Suppressor macrophage treated with lipopolysaccharide for 1 hour (primary cell): ENCODE measurements at regions not wholly inside any gene's neighbourhood (a gene's known extent, or its start where the extent isn't known, plus 50 kb on each side); places are given as distances from the start of the nearest gene placed in this dataset.
A peak's percentile ranks its signal among the peaks of the same experiment; 100 is the strongest.
"Not testable (repeated sequence)": the region's sequence is repeated elsewhere in the genome, so short reads cannot be mapped to it uniquely, and the experiment has no call there.

Experiments used
- DNase-seq, 3 donors: peaks; one replicate each; pipeline ENCODE4 v3.0.0-alpha.2; 2020 to 2022

GRCh38 chr10:33859319-33860022, 525.0 kb upstream of the NRP1 start:
- DNase-seq, result no peak

DNA sequence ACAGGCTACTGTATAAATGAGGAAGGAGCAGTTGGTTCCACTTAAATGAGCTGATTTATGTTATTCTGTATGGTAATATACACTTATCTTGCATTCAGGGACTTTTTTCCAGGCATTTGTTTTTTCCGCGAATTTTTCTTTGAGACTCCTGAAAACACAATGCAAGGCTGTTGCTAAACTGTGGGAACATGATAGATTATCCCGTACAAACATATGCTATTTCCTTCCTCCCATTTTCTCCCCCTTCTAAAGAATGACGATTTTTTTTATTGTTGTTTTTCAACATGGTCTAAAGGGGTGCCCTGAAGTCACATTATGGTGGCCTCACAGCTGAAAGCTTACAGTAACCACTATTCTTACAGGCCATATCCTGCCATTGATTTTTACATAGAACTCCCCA, 523.9 kb upstream of the NRP1 start:
- peak in 1 of 3 donors; percentile 8 for DNase-seq

GRCh38 chr10:33853221-33853620, 518.8 kb upstream of the NRP1 start:
- DNase-seq, result not testable (repeated sequence)

DNA sequence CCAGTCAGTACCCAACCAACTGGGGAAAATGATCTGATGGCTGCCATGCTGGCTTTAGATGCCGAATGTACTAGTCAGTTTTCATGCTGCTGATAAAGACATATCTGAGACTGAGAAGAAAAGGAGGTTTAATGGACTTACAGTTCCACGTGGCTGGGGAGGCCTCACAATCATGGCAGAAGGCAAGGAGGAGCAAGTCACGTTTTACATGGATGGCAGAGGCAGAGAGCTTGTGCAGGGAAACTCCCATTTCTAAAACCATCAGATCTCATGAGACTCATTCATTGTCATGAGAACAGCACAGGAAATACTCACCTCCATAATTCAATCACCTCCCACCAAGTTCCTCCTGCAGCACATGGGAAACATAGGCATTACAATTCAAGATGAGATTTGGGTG, 508.9 kb upstream of the NRP1 start:
- DNase-seq, result no peak

DNA sequence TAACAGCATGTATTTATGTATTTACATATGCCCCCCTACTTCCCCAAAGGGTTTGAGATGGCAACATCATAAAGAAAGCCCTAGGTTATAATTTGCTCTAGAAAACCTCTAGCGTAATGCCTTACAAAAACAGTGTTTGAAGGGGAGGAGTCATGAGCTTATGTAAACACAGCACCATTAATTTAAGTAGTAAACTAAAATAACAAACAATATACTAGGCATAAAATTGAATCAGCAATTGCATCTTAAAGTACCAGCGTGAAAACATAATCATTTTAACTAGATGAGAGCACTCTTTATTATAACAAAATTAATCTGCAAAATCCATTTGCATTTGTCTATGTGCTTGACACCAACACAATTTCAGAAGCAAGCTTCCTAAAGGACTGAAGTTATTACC, 507.2 kb upstream of the NRP1 start:
- no peak for DNase-seq

DNA sequence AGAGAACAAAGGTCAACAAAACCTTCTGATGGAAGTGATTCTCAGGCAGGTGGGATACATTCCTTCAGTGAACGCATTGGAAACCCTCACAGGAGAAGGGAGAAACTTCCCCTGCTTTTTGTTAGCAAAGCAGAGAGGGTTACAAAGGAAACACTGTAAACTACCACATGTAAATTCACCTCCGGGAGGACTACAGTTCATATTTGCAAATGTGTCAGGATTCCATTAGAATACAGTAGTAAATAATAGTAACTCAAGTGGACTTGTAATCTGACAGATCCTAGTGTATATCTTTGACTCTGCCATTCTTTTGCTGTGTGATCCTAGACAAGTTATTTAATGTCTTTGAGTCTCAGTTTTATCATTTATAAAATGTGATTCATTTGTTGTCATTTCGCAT, 504.3 kb upstream of the NRP1 start:
- DNase-seq, result no peak

DNA sequence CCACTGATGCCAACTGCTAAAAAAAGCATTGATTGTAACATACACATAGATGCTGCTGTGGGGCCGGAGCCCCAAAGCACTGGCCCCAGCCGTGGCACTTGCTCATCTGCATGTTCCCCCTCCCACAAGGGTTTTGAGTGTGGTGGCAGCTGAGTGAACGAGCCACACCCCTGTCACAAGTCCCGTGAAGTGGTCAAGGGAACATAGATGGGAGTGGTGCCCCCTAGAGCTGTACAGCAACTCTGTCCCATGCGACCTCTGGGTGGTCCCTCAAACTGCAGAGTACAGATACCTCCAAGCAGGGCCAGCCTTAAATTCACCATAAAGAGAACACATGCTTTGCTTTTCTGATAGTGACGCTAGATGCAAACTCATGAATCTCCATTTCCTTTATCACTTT, 503.3 kb upstream of the NRP1 start:
- no peak for DNase-seq

GRCh38 chr10:33835556-33835955, 501.1 kb upstream of the NRP1 start:
- DNase-seq, result no peak

GRCh38 chr10:33833566-33833965, 499.1 kb upstream of the NRP1 start:
- no peak for DNase-seq

- DNase-seq, result no peak
Observed at GRCh38 chr10:33832124-33832787, 497.8 kb upstream of the NRP1 start.

DNA sequence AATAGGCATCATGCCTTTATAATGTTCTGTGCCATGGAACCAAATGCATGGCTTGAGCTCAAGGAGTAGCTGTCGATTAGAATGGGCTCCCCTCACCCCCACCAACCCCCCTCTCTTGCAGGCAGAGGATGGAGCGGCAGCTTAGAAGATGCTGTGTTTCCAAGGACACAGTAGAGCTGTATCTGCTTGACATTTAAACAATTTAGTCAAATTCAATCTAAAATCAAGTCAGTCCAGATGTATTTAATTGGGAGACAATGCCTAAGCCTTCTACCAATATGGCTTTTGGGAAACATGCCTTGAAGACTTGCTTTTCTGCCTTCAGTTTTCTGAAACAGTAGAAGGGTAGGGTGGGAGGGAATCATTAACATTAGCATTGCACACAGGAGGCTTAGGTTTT, 497.1 kb upstream of the NRP1 start:
- no peak for DNase-seq

DNA sequence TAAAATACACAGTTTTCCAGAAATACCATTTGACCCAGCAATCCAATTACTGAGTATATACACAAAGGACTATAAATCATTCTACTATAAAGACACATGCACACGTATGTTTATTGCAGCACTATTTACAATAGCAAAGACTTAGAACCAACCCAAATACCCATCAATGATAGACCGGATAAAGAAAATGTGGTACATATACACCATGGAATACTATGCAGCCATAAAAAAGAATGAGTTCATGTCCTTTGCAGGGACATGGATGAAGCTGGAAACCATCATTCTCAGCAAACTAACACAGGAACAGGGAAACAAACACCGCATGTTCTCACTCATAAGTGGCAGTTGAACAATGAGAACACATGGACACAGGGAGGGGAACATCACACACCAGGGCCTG, 495.4 kb upstream of the NRP1 start:
- DNase-seq, result not testable (repeated sequence)

DNA sequence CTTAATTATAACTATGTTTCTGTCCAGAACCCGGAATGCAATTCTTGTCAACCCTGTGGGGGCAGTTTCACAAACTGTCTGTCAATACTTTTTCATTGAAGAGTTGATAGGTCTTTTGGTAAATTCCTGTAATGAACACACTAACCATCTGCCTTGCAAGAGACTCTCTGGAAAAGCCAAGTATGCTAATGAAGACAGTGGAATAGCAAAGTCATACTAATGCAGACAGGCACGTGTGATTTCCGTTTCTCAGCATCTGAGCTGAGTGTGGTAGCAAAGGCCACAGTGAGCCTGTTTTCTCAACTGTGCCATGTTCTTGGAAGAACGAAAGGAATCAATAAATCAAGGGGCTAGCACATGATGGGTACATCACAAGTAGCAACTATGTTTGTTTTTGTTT, 494.1 kb upstream of the NRP1 start:
- no peak for DNase-seq

- no peak for DNase-seq
Observed at GRCh38 chr10:33826186-33826585, 491.7 kb upstream of the NRP1 start.

DNA sequence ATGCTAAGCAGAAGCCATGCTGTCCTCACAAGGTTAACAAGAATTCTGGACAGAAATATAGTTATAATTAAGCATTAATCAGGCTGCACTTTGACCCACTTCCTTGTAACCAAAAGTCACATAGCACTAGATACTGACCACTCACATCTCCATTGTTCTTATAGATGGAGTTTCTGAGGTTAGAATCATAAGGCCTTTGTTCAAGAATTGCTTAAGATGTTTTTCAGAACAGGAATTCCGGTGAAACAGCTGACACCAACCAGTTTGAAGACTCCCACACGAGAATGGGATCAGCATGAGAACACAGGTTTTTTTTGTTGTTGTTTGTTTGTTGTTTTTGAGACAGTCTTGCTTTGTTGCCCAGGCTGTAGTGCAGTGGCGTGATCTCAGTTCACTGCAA, 488.3 kb upstream of the NRP1 start:
- no peak for DNase-seq

DNA sequence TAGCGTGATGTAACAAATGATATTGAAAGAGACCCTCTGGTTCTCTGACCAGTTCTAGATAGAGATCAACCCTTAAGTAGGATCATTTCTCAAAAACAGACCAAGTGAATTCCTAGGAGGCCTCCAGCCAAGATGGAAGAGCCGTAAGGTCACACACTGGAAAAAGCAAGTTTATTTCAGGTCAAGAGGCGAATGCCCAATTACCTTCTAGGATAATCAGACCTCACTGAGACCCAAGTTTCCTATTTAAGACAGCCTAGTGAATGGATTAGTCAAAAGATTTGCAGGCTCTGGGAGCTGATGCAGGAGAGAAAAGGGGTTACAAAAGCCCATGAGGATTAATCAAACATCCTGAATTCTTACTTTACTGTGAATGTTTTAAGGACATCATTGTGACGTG, 486.1 kb upstream of the NRP1 start:
- no peak for DNase-seq

DNA sequence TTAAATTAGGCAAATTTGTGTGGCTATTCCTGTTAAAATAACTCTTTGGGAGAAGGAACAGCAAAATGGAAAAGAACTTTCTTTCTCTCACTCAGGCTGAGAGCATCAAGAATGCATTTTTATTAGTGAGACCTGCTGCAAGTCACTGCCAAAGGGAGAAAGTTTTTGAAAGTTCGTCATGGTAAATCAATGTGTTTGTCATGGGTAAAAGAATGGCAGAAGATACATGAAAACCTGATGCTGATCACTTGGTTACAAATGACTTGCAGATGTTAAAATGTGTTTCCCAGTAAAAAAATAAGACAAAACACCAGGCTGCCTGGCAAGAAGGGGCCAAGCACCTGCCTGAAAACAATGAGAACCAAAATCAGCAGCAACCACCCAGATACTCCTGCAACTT, 484.7 kb upstream of the NRP1 start:
- no peak for DNase-seq

DNA sequence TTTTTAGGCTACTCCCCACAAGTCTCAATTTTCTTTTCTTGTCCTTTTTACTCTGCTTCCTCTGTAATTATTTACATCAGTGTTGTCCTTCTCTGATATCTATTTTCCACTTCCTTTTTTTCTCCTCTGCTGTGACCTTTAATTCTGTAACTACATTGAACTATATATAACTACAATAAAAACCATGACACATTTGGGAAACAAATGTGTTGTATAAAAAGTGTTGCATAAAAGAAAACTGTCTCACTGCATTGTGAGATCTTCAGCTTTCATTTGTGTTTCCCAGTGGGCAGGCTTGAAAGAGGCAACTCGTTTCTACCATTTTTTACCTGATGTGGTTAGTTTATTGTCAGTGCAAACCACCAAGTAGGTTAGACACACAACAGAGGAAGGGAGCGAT, 483.9 kb upstream of the NRP1 start:
- peak; percentile 15 to 75 (median 39) for DNase-seq

DNA sequence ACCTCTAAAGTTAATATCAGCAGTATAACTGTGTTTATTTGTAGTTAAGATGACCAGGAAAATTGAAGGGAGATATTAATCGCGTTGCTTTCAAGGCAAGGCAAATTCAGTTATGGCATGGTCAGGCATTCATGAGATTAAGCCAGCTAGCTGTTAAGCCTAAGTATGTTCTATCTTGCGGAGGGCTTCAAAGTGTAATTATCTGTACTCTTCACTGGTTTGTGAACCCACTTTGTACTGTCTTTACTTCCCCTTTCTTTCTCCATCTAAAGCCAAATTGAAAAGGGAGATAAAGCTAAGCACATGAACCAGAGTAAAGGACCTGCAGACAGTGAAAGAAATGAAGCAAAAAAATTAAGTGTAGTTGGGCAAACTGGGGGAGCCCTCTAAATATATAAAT, 483.1 kb upstream of the NRP1 start:
- no peak for DNase-seq

DNA sequence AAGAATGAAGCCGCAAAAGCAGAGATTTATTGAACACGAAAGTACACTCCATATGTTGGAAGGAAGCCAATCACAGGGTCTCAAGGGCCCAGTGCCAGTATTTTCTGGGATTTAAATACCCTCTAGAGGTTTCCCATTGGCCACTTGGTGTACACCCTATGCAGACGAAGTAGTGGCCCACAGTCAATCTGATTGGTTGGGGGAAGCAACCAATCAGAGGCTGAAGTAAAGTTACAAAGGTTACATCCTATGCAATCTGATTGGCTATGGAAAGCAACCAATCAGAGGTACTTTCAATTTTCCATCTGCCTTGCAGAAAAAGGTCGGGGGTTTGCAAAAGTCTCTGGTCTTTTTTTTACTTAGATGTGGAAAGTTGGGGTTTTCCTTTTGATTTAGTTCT, 481.3 kb upstream of the NRP1 start:
- peak in 1 of 3 donors; percentile 27 for DNase-seq

DNA sequence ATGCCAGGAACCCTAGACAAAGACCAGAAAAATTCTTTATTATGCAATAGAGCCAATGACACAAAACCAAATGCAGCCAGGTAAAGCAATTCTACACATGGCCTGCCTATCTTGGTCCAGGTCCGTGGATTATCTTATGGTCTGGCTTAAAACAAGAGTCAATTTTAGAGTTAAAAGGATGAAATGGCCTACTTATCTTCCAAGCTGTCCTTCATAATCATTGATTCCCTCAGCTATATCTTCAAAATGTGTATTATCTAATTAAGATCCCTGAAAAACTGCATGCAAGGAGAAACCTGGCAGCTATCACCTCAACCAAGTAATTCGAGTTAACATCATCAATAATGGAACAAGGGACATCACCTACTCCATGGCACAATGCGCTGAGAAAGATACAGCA, 479.4 kb upstream of the NRP1 start:
- no peak for DNase-seq

DNA sequence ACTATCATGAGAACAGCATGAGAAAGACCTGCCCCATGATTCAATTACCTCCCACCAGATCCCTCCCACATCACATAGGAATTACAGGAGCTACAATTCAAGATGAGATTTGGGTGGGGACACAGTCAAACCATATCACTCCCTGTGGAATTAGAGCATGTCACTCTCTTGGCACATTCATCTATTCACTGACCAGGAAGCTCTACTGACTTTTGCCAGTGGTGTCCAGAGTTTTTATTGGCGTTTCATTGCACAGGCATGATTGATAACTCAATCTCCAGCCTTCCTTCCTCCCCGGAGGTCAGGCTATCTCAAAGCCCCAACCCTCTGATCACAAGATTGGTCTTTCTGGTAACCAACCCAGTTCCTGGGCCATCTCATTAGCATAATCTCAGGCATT, 478.9 kb upstream of the NRP1 start:
- peak in 1 of 3 donors; percentile 9 for DNase-seq

DNA sequence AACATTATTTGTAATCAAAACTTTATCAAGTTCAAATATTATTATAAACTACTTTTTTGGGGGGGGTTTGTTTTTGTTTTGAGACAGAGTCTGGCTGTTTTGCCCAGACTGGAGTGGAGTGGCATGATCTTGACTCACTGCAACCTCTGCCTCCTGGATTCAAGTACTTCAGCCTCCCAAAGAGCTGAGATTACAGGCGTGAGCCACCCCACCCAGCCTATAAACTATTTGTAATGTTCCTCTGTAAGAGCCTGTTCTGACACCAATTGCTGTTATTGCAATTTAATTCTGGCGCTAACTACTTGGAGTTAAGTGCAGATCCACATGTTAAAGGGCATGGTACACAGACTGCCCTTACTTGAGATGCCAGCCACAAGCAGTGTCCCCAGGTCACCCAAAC, 478.1 kb upstream of the NRP1 start:
- no peak for DNase-seq

DNA sequence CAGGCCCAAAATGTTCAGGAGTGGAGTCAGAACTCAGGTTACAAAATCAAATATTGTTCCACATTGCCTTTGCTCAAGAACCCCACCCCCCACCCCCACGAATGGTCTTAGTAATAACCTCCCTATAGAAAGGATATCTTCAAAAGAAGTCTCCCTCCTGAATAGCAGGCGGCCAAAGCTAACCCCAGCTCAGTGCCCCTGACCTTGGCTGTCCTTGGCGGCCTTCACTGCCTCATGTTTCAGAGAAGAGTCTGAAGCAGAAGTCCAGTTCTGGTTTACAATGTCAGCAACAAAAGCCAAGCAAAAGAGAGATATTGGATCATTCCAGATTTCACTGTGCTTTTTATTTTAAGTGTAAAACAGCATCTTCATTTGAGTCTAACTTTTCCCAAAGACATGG, 476.5 kb upstream of the NRP1 start:
- DNase-seq, result no peak

DNA sequence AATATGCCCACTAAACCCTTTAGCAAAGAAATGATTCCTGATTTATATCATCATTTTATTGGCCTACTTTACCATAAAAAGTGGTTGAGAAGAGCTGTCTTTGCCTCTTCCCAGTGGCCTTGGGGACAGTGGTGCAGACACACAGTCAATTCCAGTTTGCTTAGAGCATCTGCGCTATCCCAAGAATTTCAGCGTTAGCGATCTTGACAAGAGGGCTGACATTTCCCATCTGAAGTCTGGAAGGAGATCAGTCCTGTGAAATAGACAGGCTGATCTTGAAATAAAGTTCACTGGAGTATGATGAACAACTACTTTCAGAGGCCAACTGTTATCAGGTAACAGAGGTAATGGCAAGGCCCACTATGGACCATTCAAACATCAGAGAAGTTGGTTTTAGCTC, 475.3 kb upstream of the NRP1 start:
- no peak for DNase-seq
